SH-SY5Y (cell line): ENCODE measurements at regions not wholly inside any gene's neighbourhood (a gene's known extent, or its start where the extent isn't known, plus 50 kb on each side); places are given as distances from the start of the nearest gene placed in this dataset.

Source experiments
- GATA2 ChIP-seq: IDR thresholded peaks from 2 replicates; pipeline ENCODE4 v1.6.1; 2011; ENCODE audit warnings: mild to moderate bottlenecking, low read depth, low read length
- GATA3 ChIP-seq: IDR thresholded peaks from 2 replicates; pipeline ENCODE4 v1.6.1; 2011; ENCODE audit warnings: low read depth, mild to moderate bottlenecking, low read length, moderate library complexity

- TF ChIP-seq GATA2 (no peak), GATA3 (no peak)
Measured at GRCh38 chr12:18864900-18865561, 127.1 kb downstream of the CAPZA3 start.

- TF ChIP-seq GATA3 (no peak), GATA2 (no peak)
Measured at GRCh38 chr12:18868717-18869116, 130.8 kb downstream of the CAPZA3 start.

GRCh38 chr12:18872770-18873169 is 134.9 kb downstream of the CAPZA3 start:
- no peak for TF ChIP-seq GATA2
- no peak for TF ChIP-seq GATA3

GRCh38 chr12:18878676-18879180 is 140.8 kb downstream of the CAPZA3 start:
- TF ChIP-seq GATA2 (no peak), GATA3 (no peak)

- TF ChIP-seq GATA3 (no peak), GATA2 (no peak)
Measured at GRCh38 chr12:18882690-18883089, 144.8 kb downstream of the CAPZA3 start.

- TF ChIP-seq GATA3: no peak
- TF ChIP-seq GATA2: no peak
Measured at GRCh38 chr12:18886962-18887361, 149.0 kb downstream of the CAPZA3 start.

- TF ChIP-seq GATA3 (no peak), GATA2 (no peak)
Measured at GRCh38 chr12:18887368-18887767, 149.4 kb downstream of the CAPZA3 start.

- no peak for TF ChIP-seq GATA3
- no peak for TF ChIP-seq GATA2
Measured at GRCh38 chr12:18888047-18888446, 150.1 kb downstream of the CAPZA3 start.

GRCh38 chr12:18895540-18895939 is 157.6 kb downstream of the CAPZA3 start:
- TF ChIP-seq GATA2 (no peak), GATA3 (no peak)

GRCh38 chr12:18895946-18896345 is 158.0 kb downstream of the CAPZA3 start:
- TF ChIP-seq GATA2: no peak
- TF ChIP-seq GATA3: no peak

GRCh38 chr12:18897823-18898222 is 159.9 kb downstream of the CAPZA3 start:
- TF ChIP-seq GATA2 (no peak), GATA3 (no peak)

- TF ChIP-seq GATA3 (no peak), GATA2 (no peak)
Measured at GRCh38 chr12:18898470-18898869, 160.6 kb downstream of the CAPZA3 start.

- TF ChIP-seq GATA2 (no peak), GATA3 (no peak)
Measured at GRCh38 chr12:18899162-18899561, 161.2 kb downstream of the CAPZA3 start.

GRCh38 chr12:18899678-18900317 is 161.9 kb downstream of the CAPZA3 start:
- TF ChIP-seq GATA3 (no peak), GATA2 (no peak)

GRCh38 chr12:18905134-18905533 is 167.2 kb downstream of the CAPZA3 start:
- TF ChIP-seq GATA3 (no peak), GATA2 (no peak)

- TF ChIP-seq GATA2: no peak
- no peak for TF ChIP-seq GATA3
Measured at GRCh38 chr12:18906395-18906794, 168.5 kb downstream of the CAPZA3 start.
